Activated CD4-positive, CD25-positive, alpha-beta regulatory T cell treated with anti-CD3 and anti-CD28 coated beads, Interleukin-2, amount 50 U/mL, for 24 hours (primary cell): ENCODE measurements at regions not wholly inside any gene's neighbourhood (a gene's known extent, or its start where the extent isn't known, plus 50 kb on each side); places are given as distances from the start of the nearest gene placed in this dataset.
"Not testable (repeated sequence)": the region's sequence is repeated elsewhere in the genome, so short reads cannot be mapped to it uniquely, and the experiment has no call there.

Experiments used
- ATAC-seq, 2 donors: fragments of 150-1000 bp; cut with Tn5 transposase; one replicate each; pipeline ENCODE4 v1.10.0; 2021; ENCODE audit warnings: mild to moderate bottlenecking in 1 of 2, moderate library complexity in 1 of 2

GRCh38 chr15:79492065-79492464 lies 59.9 kb downstream of the MINAR1 start:
- no peak for ATAC-seq

- no peak for ATAC-seq
These were observed 62.3 kb downstream of the MINAR1 start for GRCh38 chr15:79494384-79494909.

- no peak for ATAC-seq
These were observed 63.0 kb downstream of the MINAR1 start for GRCh38 chr15:79494963-79495755.

GRCh38 chr15:79495775-79496174 lies 63.6 kb downstream of the MINAR1 start:
- ATAC-seq: no peak

- no peak for ATAC-seq
These were observed 64.7 kb downstream of the MINAR1 start for GRCh38 chr15:79496838-79497237.

GRCh38 chr15:79501086-79501485 lies 69.0 kb downstream of the MINAR1 start:
- no peak for ATAC-seq

GRCh38 chr15:79505956-79506355 lies 73.8 kb downstream of the MINAR1 start:
- no peak for ATAC-seq

GRCh38 chr15:79512844-79513243 lies 80.7 kb downstream of the MINAR1 start:
- not testable (repeated sequence) for ATAC-seq

GRCh38 chr15:79513417-79513816 lies 81.3 kb downstream of the MINAR1 start:
- ATAC-seq: no peak

- ATAC-seq: no peak
These were observed 81.8 kb downstream of the MINAR1 start for GRCh38 chr15:79513940-79514339.

GRCh38 chr15:79515300-79516027 lies 83.3 kb downstream of the MINAR1 start:
- no peak for ATAC-seq

- ATAC-seq: no peak
These were observed 84.0 kb downstream of the MINAR1 start for GRCh38 chr15:79516155-79516554.

GRCh38 chr15:79516646-79517045 lies 84.5 kb downstream of the MINAR1 start:
- ATAC-seq: no peak

- no peak for ATAC-seq
These were observed 87.5 kb downstream of the MINAR1 start for GRCh38 chr15:79519628-79520027.

GRCh38 chr15:79520654-79521053 lies 88.5 kb downstream of the MINAR1 start:
- no peak for ATAC-seq

- no peak for ATAC-seq
These were observed 90.5 kb downstream of the MINAR1 start for GRCh38 chr15:79522656-79523055.

GRCh38 chr15:79523266-79523665 lies 91.1 kb downstream of the MINAR1 start:
- no peak for ATAC-seq

- ATAC-seq: no peak
These were observed 92.4 kb downstream of the MINAR1 start for GRCh38 chr15:79524531-79524930.

GRCh38 chr15:79526376-79526775 lies 94.2 kb downstream of the MINAR1 start:
- no peak for ATAC-seq

GRCh38 chr15:79527821-79528220 lies 95.7 kb downstream of the MINAR1 start:
- no peak for ATAC-seq

GRCh38 chr15:79529157-79529785 lies 97.1 kb downstream of the MINAR1 start:
- ATAC-seq: no peak

GRCh38 chr15:79535536-79535935 lies 103.4 kb downstream of the MINAR1 start:
- ATAC-seq: no peak

GRCh38 chr15:79538527-79538926 lies 106.4 kb downstream of the MINAR1 start:
- no peak for ATAC-seq

- no peak for ATAC-seq
These were observed 107.3 kb downstream of the MINAR1 start for GRCh38 chr15:79539401-79539800.
